Suprapubic skin (tissue), 3 donors: ENCODE measurements at regions not wholly inside any gene's neighbourhood (a gene's known extent, or its start where the extent isn't known, plus 50 kb on each side); places are given as distances from the start of the nearest gene placed in this dataset.

ENCODE experiments used
- POLR2A ChIP-seq, 2 donors: fragments of 450-650 bp; IDR thresholded peaks; one replicate each; pipeline ENCODE4 v1.6.1; 2017; ENCODE audit warnings: antibody characterized with exemption in 2 of 2, mild to moderate bottlenecking in 2 of 2, moderate library complexity in 2 of 2
- TF ChIP-seq, protein P1 (sequence below), 2 donors: fragments of 200-600 bp in 1 of 2; fragments of 450-650 bp in 1 of 2; sonication (generic) in 1 of 2; IDR thresholded peaks; one replicate each; pipeline ENCODE4 v1.5.1; 2016 to 2019; ENCODE audit warnings: antibody characterized with exemption in 2 of 2, mild to moderate bottlenecking in 1 of 2, moderate library complexity in 1 of 2

DNA sequence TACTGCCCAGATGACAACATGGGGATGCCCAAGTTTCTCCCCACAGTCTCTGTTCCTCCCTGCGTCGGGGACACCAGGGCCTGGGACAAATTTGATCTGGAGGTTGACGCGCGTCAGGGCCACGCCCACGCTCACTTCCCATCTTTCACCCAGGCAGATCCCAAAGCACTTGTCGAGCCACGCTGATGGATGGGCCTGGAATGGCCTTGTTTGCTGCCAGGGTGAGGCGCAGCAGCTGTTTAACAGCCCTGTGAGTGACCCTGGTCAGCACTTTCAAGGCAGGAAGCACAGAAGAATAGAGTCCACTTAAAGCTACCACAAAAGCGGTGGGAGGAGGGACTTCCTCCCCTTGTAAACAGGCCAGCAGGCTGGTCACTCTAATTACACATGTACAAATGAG is 324.7 kb upstream of the JARID2 start:
- TF ChIP-seq, protein P1, sequence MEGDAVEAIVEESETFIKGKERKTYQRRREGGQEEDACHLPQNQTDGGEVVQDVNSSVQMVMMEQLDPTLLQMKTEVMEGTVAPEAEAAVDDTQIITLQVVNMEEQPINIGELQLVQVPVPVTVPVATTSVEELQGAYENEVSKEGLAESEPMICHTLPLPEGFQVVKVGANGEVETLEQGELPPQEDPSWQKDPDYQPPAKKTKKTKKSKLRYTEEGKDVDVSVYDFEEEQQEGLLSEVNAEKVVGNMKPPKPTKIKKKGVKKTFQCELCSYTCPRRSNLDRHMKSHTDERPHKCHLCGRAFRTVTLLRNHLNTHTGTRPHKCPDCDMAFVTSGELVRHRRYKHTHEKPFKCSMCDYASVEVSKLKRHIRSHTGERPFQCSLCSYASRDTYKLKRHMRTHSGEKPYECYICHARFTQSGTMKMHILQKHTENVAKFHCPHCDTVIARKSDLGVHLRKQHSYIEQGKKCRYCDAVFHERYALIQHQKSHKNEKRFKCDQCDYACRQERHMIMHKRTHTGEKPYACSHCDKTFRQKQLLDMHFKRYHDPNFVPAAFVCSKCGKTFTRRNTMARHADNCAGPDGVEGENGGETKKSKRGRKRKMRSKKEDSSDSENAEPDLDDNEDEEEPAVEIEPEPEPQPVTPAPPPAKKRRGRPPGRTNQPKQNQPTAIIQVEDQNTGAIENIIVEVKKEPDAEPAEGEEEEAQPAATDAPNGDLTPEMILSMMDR (IDR thresholded peaks at IDR 0.05), result no peak
- no peak for TF ChIP-seq POLR2A (IDR thresholded peaks at IDR 0.05)
